Tibial nerve (tissue), 3 donors: ENCODE measurements at regions not wholly inside any gene's neighbourhood (a gene's known extent, or its start where the extent isn't known, plus 50 kb on each side); places are given as distances from the start of the nearest gene placed in this dataset.

Source experiments
- POLR2A ChIP-seq, 2 donors: fragments of 450-650 bp; IDR thresholded peaks; one replicate each; pipeline ENCODE4 v1.6.1; 2017; ENCODE audit warnings: antibody characterized with exemption in 2 of 2, mild to moderate bottlenecking in 2 of 2, moderate library complexity in 2 of 2
- TF ChIP-seq, protein P1 (sequence below), 5 experiments: fragments of 200-600 bp in 3 of 5; fragments of 450-650 bp in 2 of 5; sonication (generic) in 3 of 5; IDR thresholded peaks; one replicate each; pipeline ENCODE4 v1.5.1; 2016 to 2019; ENCODE audit warnings: antibody characterized with exemption in 5 of 5, mild to moderate bottlenecking in 3 of 5, moderate library complexity in 2 of 5

GRCh38 chr2:217647925-217648324 lies 354.9 kb downstream of the TNS1 start:
- TF ChIP-seq, protein P1, sequence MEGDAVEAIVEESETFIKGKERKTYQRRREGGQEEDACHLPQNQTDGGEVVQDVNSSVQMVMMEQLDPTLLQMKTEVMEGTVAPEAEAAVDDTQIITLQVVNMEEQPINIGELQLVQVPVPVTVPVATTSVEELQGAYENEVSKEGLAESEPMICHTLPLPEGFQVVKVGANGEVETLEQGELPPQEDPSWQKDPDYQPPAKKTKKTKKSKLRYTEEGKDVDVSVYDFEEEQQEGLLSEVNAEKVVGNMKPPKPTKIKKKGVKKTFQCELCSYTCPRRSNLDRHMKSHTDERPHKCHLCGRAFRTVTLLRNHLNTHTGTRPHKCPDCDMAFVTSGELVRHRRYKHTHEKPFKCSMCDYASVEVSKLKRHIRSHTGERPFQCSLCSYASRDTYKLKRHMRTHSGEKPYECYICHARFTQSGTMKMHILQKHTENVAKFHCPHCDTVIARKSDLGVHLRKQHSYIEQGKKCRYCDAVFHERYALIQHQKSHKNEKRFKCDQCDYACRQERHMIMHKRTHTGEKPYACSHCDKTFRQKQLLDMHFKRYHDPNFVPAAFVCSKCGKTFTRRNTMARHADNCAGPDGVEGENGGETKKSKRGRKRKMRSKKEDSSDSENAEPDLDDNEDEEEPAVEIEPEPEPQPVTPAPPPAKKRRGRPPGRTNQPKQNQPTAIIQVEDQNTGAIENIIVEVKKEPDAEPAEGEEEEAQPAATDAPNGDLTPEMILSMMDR (IDR thresholded peaks at IDR 0.05), result no peak
- TF ChIP-seq POLR2A (IDR thresholded peaks at IDR 0.05), result no peak
